HL-60 (cell line): ENCODE measurements at regions not wholly inside any gene's neighbourhood (a gene's known extent, or its start where the extent isn't known, plus 50 kb on each side); places are given as distances from the start of the nearest gene placed in this dataset.

Source experiments
- DNase-seq, 2 experiments: peaks; one replicate each; pipeline ENCODE4 v3.0.0-alpha.2; 2010 to 2020; ENCODE audit warnings: low read depth in 1 of 2, low spot score in 1 of 2
- H3K27ac ChIP-seq: fragments of 250-450 bp; sonication (Bioruptor Pico); replicated peaks from 2 replicates; pipeline ENCODE4 v1.5.1; 2020; ENCODE audit warnings: mild to moderate bottlenecking, moderate library complexity
- H3K27me3 ChIP-seq: fragments of 250-450 bp; sonication (Bioruptor Pico); 2 replicates; pipeline ENCODE4 v1.5.1; 2021; ENCODE audit warnings: mild to moderate bottlenecking, moderate library complexity; ENCODE audit not compliant: insufficient read depth, poor library complexity, severe bottlenecking
- H3K4me3 ChIP-seq: replicated peaks from 2 replicates; pipeline ENCODE4 v1.5.1; 2011; ENCODE audit warnings: mild to moderate bottlenecking, control low read depth, low read length; ENCODE audit not compliant: insufficient read depth
- GABPA ChIP-seq: IDR thresholded peaks from 2 replicates; pipeline ENCODE4 v1.6.1; 2012; ENCODE audit warnings: low read depth
- POLR2AphosphoS5 ChIP-seq: IDR thresholded peaks from 2 replicates; pipeline ENCODE4 v1.6.1; 2012; ENCODE audit warnings: low read depth
- REST ChIP-seq: IDR thresholded peaks from 2 replicates; pipeline ENCODE4 v1.6.1; 2012; ENCODE audit warnings: low read depth; ENCODE audit not compliant: insufficient replicate concordance
- SPI1 ChIP-seq: IDR thresholded peaks from 2 replicates; pipeline ENCODE4 v1.6.1; 2012; ENCODE audit warnings: low read depth, mild to moderate bottlenecking, borderline replicate concordance
- TF ChIP-seq, protein P1 (sequence below): IDR thresholded peaks from one replicate; pipeline ENCODE4 v1.5.1; 2011; ENCODE audit warnings: low read length, control low read depth, inconsistent platforms; ENCODE audit not compliant: insufficient read depth

- no peak overlapping the region for H3K27ac ChIP-seq
- no peak overlapping the region for H3K4me3 ChIP-seq
- no peak for DNase-seq
- TF ChIP-seq SPI1, result no peak
- no peak for TF ChIP-seq GABPA
- no peak for TF ChIP-seq REST
- H3K27me3 ChIP-seq, result no peaks in the 10 kb centered on the region
These were observed 324.9 kb upstream of the POT1 start for GRCh38 chr7:125254566-125254965.

DNA sequence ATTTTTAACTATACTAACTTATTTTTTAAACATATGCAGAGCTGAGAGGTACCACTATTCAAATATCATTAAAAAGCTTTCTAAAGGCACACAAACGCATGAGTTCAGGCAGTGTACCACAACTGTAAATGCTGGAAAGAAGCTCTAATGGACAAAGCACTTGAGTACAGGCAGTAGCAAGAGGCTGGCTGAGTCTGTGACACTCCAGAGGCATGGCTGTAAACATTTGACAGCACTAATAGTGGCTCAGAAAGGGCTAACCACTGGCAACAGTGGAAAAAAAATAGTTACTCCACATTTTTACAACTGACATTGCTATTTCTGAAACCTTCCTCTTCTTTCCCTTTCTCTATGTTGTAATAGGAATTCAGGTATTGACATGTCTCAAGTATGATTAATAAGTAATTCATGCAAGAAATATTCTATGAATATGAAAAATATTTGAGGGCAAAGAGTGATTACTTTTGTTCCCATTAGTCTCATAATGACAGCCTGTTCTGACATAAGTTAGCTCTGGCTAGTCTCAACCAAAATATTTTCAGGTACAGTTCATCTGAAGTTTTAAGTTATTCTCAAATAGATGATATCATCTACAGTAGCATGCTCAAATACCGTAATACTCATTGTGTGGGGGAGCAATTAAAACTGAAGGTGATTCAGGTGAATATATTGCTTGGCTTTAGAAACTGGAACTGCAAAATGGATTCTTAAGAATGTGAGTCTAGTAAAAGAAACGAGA lies 324.0 kb upstream of the POT1 start:
- DNase-seq, result no peak
- H3K27me3 ChIP-seq, result no peaks in the 10 kb centered on the region
- TF ChIP-seq GABPA, result no peak
- no peak for TF ChIP-seq REST
- TF ChIP-seq, protein P1, sequence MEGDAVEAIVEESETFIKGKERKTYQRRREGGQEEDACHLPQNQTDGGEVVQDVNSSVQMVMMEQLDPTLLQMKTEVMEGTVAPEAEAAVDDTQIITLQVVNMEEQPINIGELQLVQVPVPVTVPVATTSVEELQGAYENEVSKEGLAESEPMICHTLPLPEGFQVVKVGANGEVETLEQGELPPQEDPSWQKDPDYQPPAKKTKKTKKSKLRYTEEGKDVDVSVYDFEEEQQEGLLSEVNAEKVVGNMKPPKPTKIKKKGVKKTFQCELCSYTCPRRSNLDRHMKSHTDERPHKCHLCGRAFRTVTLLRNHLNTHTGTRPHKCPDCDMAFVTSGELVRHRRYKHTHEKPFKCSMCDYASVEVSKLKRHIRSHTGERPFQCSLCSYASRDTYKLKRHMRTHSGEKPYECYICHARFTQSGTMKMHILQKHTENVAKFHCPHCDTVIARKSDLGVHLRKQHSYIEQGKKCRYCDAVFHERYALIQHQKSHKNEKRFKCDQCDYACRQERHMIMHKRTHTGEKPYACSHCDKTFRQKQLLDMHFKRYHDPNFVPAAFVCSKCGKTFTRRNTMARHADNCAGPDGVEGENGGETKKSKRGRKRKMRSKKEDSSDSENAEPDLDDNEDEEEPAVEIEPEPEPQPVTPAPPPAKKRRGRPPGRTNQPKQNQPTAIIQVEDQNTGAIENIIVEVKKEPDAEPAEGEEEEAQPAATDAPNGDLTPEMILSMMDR, result no peak
- TF ChIP-seq SPI1, result no peak
- no peak for TF ChIP-seq POLR2AphosphoS5

GRCh38 chr7:125247514-125248098 lies 318.0 kb upstream of the POT1 start:
- Histone ChIP-seq H3K27ac (no peak overlapping the region), H3K4me3 (no peak overlapping the region), H3K27me3 (no peaks in the 10 kb centered on the region)
- TF ChIP-seq SPI1 (no peak), POLR2AphosphoS5 (no peak)
- no peak for DNase-seq

More for the DNA sequence above, 324.0 kb upstream of the POT1 start:
- Histone ChIP-seq H3K27ac (no peak overlapping the region), H3K4me3 (no peak overlapping the region)

- no peak overlapping the region for H3K27ac ChIP-seq
- no peaks in the 10 kb centered on the region for H3K27me3 ChIP-seq
- no peak overlapping the region for H3K4me3 ChIP-seq
- TF ChIP-seq, protein P1, result no peak
- TF ChIP-seq POLR2AphosphoS5 (no peak), SPI1 (no peak), GABPA (no peak), REST (no peak)
- DNase-seq, result no peak
These were observed 317.1 kb upstream of the POT1 start for GRCh38 chr7:125246706-125247105.
